ENCODE measurements at regions not wholly inside any gene's neighbourhood (a gene's known extent, or its start where the extent isn't known, plus 50 kb on each side); places are given as distances from the start of the nearest gene placed in this dataset.
"Not testable (repeated sequence)": the region's sequence is repeated elsewhere in the genome, so short reads cannot be mapped to it uniquely, and the experiment has no call there.

- DNase-seq (ENCODE audit: low spot score), result no peak
Observed at GRCh38 chr2:236632295-236633218, 62.9 kb downstream of the ACKR3 start.

DNA sequence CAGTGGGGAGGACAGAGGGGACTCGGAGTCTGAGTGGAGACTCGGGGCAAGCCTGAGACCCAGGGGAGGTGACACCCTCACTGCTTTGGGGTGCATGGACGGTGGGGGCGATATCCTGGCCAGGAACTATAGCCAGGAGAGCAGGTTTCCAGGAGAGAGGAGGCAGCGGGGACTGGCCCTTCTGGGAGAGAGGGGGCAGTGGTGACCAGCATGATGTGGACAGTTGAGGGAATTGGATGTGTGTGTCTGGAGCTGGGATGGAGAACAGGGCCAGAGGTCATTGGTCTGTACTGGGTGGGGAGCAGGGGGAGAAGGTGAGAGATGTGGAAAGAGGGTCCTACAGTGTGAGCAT is 63.6 kb downstream of the ACKR3 start:
- no peak for DNase-seq (ENCODE audit: low spot score)

- no peak for DNase-seq (ENCODE audit: low spot score)
Observed at GRCh38 chr2:236633775-236634560, 64.3 kb downstream of the ACKR3 start.

GRCh38 chr2:236636261-236636660 is 66.6 kb downstream of the ACKR3 start:
- DNase-seq (ENCODE audit: low spot score), result no peak

GRCh38 chr2:236636714-236637470 is 67.3 kb downstream of the ACKR3 start:
- no peak for DNase-seq (ENCODE audit: low spot score)

DNA sequence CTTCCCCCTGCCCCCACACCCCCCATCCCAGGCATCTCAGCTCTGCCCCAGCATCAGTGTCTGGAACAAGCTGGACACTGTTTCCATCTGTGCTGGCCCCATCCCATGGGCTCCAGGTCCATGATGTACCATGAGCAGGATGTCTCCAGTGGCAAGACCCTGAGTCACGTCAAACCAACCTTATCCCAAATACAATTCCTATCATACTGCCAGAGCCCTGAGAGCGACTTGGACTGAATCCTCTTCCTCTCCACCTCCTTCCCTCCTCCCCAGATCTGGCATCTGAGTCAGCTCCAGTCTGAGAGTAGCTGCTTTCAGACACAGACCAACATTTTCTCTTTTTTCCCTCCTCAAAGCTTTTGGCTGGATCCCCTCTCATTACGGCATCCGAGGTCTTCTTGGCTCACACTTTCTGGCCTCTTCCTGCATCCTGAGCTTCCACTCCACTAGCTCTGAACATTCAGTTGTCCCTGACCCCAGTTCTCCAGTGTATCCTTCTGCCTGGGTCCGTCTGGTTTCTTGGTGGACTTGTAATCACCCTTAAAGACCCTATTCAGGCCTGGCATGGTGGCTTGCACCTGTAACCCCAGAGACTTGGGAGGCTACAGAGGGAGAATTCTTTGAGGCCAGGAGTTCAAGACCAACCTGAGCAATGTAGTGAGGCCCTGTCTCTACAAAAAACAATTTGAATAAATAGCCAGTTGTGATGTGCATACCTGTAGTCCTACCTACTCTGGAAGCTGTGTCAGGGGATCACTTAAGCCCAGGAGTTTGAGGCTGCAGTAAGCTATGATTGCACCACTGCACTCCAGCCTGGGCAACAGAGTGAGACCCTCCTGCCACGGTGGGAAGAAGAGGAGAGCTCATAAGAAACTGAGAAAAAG is 68.3 kb downstream of the ACKR3 start:
- no peak for DNase-seq (ENCODE audit: low spot score)

- DNase-seq (ENCODE audit: low spot score), result no peak
Observed at GRCh38 chr2:236638707-236639106, 69.1 kb downstream of the ACKR3 start.

DNA sequence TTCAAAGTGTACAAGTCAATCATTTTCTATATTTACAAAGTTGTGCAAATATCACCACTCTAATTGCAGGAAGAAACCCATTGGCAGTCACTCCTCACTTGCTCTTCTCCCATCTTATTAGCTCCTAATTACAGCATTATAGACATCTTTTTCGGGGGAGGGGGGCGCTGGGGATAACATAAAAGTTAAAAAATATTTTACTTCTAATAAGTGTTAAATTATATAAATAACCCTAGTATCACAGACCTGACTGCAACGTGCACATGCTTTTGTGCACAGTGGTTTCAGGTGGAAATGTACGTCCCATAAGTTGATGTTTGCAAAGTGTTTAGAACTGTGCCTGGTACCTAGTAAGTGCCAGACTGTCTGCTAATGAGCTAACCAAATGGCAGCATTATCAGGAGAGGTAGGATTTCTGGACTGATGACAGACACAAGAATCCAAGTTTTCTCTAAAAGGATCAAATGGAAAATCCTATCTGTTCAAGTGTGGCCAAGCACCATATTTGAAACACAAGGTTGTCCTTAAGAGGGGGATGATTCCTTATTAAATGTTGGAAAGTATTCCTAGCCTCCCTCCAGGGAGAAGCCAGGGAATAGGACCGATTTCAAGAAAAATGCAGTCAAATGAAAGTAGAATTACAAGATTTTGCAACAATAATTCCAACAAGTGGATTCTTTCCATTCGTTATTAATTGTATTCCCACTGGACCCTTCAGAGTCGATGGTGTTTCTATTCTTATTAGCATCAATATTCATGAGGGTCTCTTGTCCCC is 70.0 kb downstream of the ACKR3 start:
- no peak for DNase-seq (ENCODE audit: low spot score)

- DNase-seq (ENCODE audit: low spot score), result no peak
Observed at GRCh38 chr2:236641051-236641726, 71.6 kb downstream of the ACKR3 start.

- no peak for DNase-seq (ENCODE audit: low spot score)
Observed at GRCh38 chr2:236642125-236642524, 72.5 kb downstream of the ACKR3 start.

DNA sequence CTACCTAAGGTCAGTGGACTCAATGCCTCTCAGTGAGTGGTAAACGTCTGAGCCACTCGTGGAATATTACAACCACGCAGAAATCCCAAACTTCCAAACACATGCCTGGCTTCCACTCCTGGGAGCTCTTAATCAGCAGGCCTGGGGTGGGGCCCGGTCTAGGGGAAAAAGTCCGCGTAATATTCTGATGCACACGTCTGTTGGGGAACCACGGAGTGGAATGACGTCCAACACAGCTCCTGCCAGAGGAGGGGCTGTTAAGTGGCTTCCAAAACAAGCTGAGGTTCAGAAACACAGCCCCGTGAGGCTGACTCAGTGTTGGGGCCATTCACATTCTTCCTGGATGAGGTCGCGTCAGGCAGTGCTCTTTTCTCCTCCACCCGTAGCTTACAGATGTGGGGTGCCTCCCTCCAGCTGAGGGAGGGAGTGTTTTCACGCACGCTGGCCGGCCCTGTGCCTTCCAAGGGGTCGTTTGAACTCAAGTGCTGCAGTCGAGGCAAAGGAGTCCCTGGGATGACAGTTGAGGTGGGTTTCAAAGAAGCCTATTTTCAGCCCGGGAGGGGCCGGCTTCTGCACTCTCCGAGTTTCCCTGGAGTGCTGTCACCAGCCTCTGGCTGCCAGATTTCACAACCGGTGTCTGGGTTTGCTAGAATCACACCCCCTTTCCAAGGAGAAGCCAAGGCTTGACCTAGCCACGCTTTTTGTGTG is 73.1 kb downstream of the ACKR3 start:
- DNase-seq (ENCODE audit: low spot score), result peak; percentile 69

- DNase-seq (ENCODE audit: low spot score), result no peak
Observed at GRCh38 chr2:236643480-236643879, 73.9 kb downstream of the ACKR3 start.

DNA sequence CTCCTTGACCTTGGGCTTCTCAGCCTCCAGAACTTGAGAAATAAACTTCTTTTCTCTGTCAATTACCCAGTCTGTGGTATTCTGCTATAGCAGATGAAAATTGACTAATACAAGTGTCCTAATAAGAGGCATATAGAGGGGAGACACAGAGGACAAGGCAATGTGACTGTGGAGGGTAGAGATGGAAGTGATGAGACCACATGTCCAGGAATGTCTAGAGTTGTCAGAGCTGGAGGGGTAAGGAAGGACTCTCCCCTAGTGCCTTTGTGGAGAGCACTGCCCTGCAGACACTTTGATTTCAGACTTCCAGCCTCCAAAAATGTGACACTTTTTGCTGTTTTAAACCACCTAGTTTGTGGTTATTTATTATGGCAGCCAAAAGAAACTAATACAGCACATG is 74.4 kb downstream of the ACKR3 start:
- DNase-seq (ENCODE audit: low spot score), result no peak

DNA sequence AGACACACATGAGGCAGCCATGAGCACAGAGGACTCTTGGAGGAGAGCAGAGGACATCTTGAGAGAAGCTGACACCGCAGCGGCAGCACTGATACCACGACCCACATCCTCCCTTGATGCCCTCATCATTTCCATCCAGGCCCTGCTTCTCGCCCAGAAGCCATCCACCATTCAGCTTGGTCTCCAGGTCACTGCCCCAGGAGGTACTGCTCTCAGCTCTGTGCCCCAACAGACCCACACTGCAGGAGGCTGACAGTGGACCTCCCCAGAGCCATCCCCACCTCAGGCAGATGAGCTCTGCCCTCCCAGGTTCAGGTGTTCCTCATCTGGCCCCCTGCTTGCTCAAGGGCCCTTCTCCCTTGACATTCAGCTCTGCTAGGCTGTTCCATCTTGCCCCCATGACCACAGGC is 74.9 kb downstream of the ACKR3 start:
- DNase-seq (ENCODE audit: low spot score), result no peak

DNA sequence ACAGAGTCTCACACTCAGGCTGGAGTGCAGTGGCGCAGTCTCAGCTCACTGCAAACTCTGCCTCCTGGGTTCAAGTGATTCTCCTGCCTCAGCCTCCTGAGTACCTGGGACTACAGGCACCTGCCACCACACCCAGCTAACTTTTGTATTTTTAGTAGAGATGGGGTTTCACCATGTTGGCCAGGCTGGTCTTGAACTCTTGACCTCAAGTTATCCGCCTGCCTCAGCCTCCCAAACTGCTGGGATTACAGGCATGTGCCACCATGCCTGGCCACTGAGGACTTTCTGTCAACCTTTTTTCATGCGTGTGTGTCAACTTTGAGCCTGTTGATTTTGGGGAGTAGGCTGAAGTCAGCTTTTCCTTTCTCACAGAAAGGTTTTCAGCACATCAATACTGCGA is 75.5 kb downstream of the ACKR3 start:
- DNase-seq (ENCODE audit: low spot score), result not testable (repeated sequence)

DNA sequence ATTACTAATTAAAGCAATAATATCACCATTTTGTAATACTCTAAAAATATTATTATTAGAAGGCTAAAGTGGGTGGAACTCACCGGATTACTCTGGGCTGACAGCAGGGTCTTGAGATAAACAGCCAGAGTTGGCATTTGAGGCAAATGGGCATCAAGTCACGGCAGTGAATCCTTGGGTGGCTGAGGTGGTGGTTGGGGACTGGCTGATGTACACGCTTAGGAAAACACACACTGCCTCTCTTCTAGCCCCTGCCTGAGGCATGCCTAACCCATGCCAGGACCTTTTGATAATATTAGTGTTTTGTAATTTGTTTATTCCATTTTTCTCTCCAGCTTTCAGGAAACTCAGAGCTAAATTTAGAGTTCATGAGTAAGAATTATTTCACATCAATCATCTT is 76.8 kb downstream of the ACKR3 start:
- no peak for DNase-seq (ENCODE audit: low spot score)

GRCh38 chr2:236646871-236647270 is 77.2 kb downstream of the ACKR3 start:
- no peak for DNase-seq (ENCODE audit: low spot score)

DNA sequence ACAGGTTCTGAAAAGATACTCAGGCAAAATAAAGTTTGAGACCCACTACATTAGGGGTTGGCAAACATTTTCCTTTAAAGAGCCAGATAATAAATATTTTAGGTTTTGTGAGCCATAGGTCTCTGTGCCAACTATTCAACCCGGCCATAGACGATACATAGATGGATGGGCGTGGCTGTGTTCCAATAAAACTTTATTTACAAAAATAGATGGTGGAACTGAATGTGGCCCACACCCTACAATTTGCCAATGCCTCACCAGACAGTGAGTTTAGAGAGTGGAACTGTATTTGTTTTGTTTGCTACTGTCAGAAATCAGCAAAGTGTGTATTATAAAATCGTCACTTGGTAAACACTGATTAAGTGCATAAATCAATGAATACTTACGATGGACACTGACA is 78.0 kb downstream of the ACKR3 start:
- no peak for DNase-seq (ENCODE audit: low spot score)

DNA sequence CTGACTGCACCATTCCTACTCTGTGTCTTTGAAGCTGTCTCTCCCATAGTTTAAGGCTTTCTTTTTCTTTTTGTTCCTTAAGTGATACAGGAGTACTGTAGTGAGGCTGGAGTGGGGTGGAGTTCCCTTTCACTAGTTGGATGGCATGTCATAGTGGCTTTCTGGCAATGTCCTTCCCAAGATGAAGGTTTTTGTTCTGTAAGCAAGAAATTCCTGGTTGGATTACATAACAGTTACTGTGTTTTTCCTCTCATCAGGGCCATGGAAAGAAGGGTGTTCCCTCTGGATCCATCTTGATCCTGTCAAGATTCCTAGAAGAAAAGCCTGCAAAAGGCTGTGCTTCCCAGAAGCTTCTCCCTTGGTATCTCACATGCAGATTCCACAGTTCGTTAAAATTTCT is 84.2 kb downstream of the ACKR3 start:
- DNase-seq (ENCODE audit: low spot score), result no peak

DNA sequence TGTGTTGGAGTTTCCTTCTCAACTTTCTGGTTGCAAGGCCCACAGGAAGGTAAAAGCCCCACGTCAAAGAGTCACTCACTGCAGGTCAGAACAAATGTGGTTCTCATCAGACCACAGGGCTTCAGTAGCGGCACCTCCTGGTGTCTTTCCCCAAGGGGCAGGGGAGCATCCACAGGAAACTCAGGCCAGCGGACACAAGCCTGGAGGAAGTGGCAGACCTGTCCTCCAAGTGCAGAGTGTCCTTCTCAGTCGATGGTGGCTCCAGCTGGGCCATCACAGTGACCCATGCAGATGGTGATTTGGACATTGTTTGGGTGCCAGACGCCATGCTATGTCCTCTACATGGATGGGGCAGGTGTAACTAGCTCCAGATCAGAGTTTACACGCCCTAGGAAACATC is 84.9 kb downstream of the ACKR3 start:
- no peak for DNase-seq (ENCODE audit: low spot score)

Measured in SW480 (cell line).